ENCODE measurements at regions not wholly inside any gene's neighbourhood (a gene's known extent, or its start where the extent isn't known, plus 50 kb on each side); places are given as distances from the start of the nearest gene placed in this dataset.

DNA sequence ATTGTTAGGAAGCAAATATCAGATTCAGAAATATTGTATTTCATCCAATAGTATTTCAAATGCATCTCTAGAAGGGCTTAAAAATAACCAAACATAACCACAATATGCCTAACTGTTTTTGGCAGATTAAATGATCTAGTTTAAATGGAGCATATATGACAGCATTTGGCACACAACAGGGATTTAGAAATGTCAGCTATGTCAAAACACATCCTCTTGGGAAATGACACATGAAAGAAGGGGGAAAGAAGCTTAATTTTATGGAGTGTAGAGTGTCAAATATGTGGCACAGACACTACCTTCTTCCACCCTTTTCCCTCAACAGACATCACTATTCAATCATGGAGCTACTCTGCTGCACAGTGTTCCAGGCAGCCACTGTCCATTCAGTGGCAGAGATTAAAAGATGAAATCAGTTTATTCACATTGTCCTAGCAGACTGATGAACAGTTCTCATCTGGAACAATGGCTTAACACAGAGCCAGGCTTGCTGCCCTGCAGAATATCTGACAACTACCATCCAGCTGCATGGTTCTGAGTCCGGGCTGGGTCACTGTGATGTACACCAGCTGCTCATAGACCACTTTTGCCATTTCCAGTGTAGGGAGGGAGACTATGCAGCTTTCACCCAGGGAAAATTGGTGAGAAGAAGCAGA lies 349.8 kb downstream of the DHX35 start:
- Histone ChIP-seq H3K4me3 (ENCODE audit: low read length in 2 of 2) (no peak overlapping the region), H3K9ac (ENCODE audit: low read length in 2 of 2) (no peak overlapping the region), H3K4me1 (ENCODE audit: control insufficient read depth, insufficient read depth, low read length) (no peaks in the 10 kb centered on the region), H3K36me3 (ENCODE audit: control insufficient read depth in 2 of 2, insufficient read depth in 2 of 2, low read length in 2 of 2) (no peaks in the 10 kb centered on the region), H3K27ac (ENCODE audit: low read length) (no peak overlapping the region), H3K9me3 (ENCODE audit: control insufficient read depth in 2 of 2, low read length in 2 of 2) (peaks cover 0 to 4% of the 10 kb centered on the region in 2 donors), H3K27me3 (ENCODE audit: control insufficient read depth in 1 of 2, insufficient read depth in 2 of 2, low read length in 2 of 2) (no peaks in the 10 kb centered on the region)

DNA sequence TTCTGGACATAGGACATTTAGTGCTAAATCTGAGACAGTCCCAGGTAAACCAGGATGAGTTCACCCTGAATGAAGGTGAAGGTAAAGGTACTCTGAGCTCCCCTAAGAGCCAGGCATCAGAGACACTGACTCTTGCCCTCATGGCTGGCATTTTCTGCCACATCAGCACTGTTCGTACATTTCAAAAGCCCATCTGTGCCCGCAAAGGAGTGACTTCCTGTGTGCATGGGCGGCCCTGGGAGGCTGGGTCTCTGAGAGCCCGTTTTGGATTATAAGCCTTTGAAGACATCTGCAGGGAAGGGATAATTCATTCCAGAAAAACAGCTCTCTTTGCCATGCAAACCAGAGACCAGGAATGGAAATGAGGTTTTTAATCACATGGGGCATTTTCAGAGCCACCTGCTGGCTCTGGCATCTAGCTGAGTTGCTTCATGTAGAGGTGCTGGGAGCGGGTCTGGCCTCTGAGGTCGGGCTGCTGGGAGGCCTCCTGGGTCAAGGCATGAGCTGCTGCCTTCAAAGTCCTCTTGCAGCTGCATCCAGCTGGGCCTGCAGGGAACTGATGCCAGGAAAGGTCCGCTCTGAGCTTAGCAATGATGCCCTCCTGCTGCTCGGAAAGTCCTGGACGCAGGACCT lies 348.3 kb downstream of the DHX35 start:
- H3K4me1 ChIP-seq (ENCODE audit: control insufficient read depth, insufficient read depth, low read length), result no peaks in the 10 kb centered on the region
- no peaks in the 10 kb centered on the region for H3K27me3 ChIP-seq (ENCODE audit: control insufficient read depth in 1 of 2, insufficient read depth in 2 of 2, low read length in 2 of 2)
- H3K27ac ChIP-seq (ENCODE audit: low read length), result no peak overlapping the region
- H3K9me3 ChIP-seq (ENCODE audit: control insufficient read depth in 2 of 2, low read length in 2 of 2), result peaks cover 0 to 4% of the 10 kb centered on the region in 2 donors
- H3K4me3 ChIP-seq (ENCODE audit: low read length in 2 of 2), result no peak overlapping the region
- H3K36me3 ChIP-seq (ENCODE audit: control insufficient read depth in 2 of 2, insufficient read depth in 2 of 2, low read length in 2 of 2), result no peaks in the 10 kb centered on the region
- H3K9ac ChIP-seq (ENCODE audit: low read length in 2 of 2), result no peak overlapping the region

DNA sequence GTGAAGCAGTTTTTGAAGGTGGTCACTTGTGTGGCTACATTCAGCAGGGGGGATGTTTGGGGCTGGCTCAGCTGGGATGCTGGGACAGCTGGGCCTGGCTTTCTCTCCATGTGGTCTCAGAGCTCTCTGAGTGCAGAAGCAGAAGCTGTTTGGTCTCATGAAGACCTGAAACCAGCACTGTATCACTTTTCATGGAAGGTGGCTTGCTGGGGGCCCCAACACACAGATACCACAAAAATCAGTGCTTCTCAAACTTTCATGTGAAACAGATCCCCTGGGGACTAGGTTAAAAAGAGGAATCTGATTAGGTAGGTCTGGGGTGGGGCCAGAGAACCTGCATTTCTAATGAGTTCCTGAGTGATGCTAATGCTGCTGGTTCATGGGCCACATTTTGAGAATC lies 347.3 kb downstream of the DHX35 start:
- Histone ChIP-seq H3K9ac (ENCODE audit: low read length in 2 of 2) (no peak overlapping the region), H3K4me1 (ENCODE audit: control insufficient read depth, insufficient read depth, low read length) (no peaks in the 10 kb centered on the region), H3K36me3 (ENCODE audit: control insufficient read depth in 2 of 2, insufficient read depth in 2 of 2, low read length in 2 of 2) (no peaks in the 10 kb centered on the region), H3K9me3 (ENCODE audit: control insufficient read depth in 2 of 2, low read length in 2 of 2) (peaks cover 0 to 4% of the 10 kb centered on the region in 2 donors), H3K27ac (ENCODE audit: low read length) (no peak overlapping the region), H3K4me3 (ENCODE audit: low read length in 2 of 2) (no peak overlapping the region), H3K27me3 (ENCODE audit: control insufficient read depth in 1 of 2, insufficient read depth in 2 of 2, low read length in 2 of 2) (no peaks in the 10 kb centered on the region)

DNA sequence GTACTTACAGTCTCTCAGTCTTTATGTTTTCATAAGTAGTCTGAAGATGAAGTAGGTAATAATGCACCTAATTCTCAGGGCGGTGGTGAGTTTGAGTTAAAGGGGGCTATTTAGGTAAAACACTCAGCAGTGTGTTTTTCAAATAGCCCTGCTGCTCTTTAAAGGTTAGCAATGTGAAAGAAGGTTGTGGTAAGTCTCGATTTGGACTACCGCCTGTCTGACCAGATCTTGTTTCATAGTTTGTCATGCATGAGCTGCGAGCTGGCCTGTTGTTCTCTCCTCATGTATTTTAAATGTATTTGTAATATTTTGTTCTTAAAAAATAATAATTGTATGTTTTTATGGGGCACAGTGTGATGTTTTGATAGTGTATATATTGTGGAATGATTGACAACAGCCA lies 340.2 kb downstream of the DHX35 start:
- H3K27me3 ChIP-seq (ENCODE audit: control insufficient read depth in 1 of 2, insufficient read depth in 2 of 2, low read length in 2 of 2), result no peaks in the 10 kb centered on the region
- no peak overlapping the region for H3K4me3 ChIP-seq (ENCODE audit: low read length in 2 of 2)
- H3K4me1 ChIP-seq (ENCODE audit: control insufficient read depth, insufficient read depth, low read length), result peaks cover 2% of the 10 kb centered on the region
- no peaks in the 10 kb centered on the region for H3K9me3 ChIP-seq (ENCODE audit: control insufficient read depth in 2 of 2, low read length in 2 of 2)
- H3K36me3 ChIP-seq (ENCODE audit: control insufficient read depth in 2 of 2, insufficient read depth in 2 of 2, low read length in 2 of 2), result no peaks in the 10 kb centered on the region
- no peak overlapping the region for H3K27ac ChIP-seq (ENCODE audit: low read length)
- no peak overlapping the region for H3K9ac ChIP-seq (ENCODE audit: low read length in 2 of 2)

DNA sequence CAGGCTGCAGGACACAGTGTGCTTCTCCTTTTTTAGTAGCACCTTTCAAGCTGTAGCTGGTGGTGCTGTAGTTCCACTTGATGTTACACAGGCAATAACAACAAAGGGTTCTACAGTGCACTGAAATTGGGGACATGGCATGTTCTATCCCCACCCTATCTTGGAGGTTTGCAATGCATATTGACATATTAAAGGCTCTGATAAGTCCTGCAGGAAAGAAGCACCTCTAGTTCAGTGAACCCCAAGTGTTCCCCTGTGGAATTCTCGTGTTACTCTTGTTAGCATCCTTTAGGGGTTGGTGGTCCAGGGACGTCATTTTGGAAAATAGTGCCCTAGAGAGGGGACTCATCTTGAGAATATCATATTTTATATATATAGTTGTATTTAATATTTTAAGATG lies 337.6 kb downstream of the DHX35 start:
- Histone ChIP-seq H3K4me1 (ENCODE audit: control insufficient read depth, insufficient read depth, low read length) (peaks cover 2% of the 10 kb centered on the region), H3K36me3 (ENCODE audit: control insufficient read depth in 2 of 2, insufficient read depth in 2 of 2, low read length in 2 of 2) (no peaks in the 10 kb centered on the region), H3K27me3 (ENCODE audit: control insufficient read depth in 1 of 2, insufficient read depth in 2 of 2, low read length in 2 of 2) (no peaks in the 10 kb centered on the region), H3K9ac (ENCODE audit: low read length in 2 of 2) (no peak overlapping the region), H3K27ac (ENCODE audit: low read length) (no peak overlapping the region), H3K9me3 (ENCODE audit: control insufficient read depth in 2 of 2, low read length in 2 of 2) (no peaks in the 10 kb centered on the region), H3K4me3 (ENCODE audit: low read length in 2 of 2) (no peak overlapping the region)

DNA sequence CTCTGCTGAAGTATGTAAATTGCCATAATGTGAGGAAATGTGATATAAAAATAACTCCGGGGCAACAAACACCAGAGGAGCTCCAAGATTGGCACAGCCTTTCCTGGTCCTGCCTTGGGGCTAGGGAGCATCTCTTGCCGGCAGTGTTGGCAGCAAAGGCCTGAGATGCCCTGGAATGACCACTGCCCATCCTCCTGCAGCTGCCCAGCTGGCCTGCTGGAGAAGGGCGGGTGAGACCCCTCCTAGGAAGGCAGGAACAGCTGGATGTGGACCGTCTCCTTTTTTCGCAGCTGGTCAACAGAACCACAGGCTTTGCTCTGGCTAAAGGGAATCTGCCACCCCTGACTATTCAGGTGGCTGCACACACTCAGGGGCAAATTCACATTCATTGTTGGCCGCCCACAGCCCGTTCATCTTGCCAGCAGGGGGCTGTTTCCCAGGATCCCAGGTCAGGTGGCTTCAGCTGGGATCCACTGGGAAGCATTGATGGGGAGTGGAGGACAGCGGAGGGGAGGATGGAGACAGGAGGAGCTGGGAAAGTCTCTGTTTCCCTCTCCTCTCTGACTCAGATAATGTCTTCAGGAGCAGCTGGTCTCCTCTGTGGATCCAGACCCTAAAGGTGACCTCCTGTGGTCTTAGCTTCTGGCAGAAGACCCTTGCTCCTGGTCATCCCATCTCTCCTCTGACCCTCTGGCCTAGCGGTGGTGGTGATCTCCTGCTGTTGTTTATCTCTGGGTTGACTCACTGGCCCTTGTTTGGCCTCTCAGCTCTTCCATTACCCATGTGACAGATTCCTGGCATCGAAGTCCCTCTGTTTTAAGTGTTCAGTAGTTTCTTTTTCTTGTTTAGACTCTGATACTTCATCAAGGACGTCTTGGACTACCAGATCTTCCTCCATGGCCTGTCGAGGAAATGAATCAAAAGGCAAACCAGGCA lies 336.7 kb downstream of the DHX35 start:
- H3K27ac ChIP-seq (ENCODE audit: low read length), result no peak overlapping the region
- no peak overlapping the region for H3K9ac ChIP-seq (ENCODE audit: low read length in 2 of 2)
- H3K36me3 ChIP-seq (ENCODE audit: control insufficient read depth in 2 of 2, insufficient read depth in 2 of 2, low read length in 2 of 2), result no peaks in the 10 kb centered on the region
- H3K9me3 ChIP-seq (ENCODE audit: control insufficient read depth in 2 of 2, low read length in 2 of 2), result no peaks in the 10 kb centered on the region
- H3K4me3 ChIP-seq (ENCODE audit: low read length in 2 of 2), result no peak overlapping the region
- H3K4me1 ChIP-seq (ENCODE audit: control insufficient read depth, insufficient read depth, low read length), result peaks cover 2% of the 10 kb centered on the region
- no peaks in the 10 kb centered on the region for H3K27me3 ChIP-seq (ENCODE audit: control insufficient read depth in 1 of 2, insufficient read depth in 2 of 2, low read length in 2 of 2)

DNA sequence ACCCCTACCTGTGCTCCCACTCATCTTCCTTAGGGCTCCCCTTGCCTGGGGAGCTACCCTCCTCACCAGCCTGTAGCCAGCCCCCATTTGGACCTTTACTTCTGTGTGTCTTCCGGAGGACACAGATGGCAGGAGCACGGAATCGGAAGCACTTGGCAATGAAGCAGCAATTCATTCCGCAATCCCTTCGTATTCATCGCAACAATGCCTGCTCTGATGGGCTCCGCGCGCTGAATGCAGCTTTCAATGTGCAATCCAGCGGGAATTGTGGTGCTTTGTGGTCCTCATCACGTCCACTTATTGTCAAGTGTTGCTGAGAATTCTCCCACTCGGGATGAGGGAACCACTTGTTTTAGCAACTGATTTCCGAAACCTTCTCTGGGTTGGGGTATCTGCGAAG lies 336.0 kb downstream of the DHX35 start:
- Histone ChIP-seq H3K27ac (ENCODE audit: low read length) (no peak overlapping the region), H3K4me1 (ENCODE audit: control insufficient read depth, insufficient read depth, low read length) (peaks cover 2% of the 10 kb centered on the region), H3K27me3 (ENCODE audit: control insufficient read depth in 1 of 2, insufficient read depth in 2 of 2, low read length in 2 of 2) (no peaks in the 10 kb centered on the region), H3K9ac (ENCODE audit: low read length in 2 of 2) (no peak overlapping the region), H3K9me3 (ENCODE audit: control insufficient read depth in 2 of 2, low read length in 2 of 2) (no peaks in the 10 kb centered on the region), H3K4me3 (ENCODE audit: low read length in 2 of 2) (no peak overlapping the region), H3K36me3 (ENCODE audit: control insufficient read depth in 2 of 2, insufficient read depth in 2 of 2, low read length in 2 of 2) (no peaks in the 10 kb centered on the region)

DNA sequence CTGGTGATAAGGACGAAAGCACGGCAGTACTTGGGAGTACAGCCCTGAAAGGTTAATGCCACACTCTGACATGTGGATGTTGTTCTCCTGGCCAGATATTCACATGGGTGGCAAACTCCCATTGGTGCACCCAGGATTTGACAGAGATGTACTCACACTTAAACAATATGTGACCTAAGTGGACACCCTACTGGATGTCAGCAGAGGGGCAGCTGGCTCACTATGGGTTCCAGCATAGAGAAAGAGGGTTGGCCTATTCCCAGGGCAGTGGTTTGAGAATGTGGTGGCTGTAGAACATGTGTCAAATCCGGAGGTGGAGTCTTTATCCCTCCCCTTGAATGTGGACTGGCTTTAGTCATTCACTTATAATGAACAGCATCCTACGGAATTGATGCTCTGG lies 333.2 kb downstream of the DHX35 start:
- Histone ChIP-seq H3K4me3 (ENCODE audit: low read length in 2 of 2) (no peak overlapping the region), H3K27me3 (ENCODE audit: control insufficient read depth in 1 of 2, insufficient read depth in 2 of 2, low read length in 2 of 2) (no peaks in the 10 kb centered on the region)

DNA sequence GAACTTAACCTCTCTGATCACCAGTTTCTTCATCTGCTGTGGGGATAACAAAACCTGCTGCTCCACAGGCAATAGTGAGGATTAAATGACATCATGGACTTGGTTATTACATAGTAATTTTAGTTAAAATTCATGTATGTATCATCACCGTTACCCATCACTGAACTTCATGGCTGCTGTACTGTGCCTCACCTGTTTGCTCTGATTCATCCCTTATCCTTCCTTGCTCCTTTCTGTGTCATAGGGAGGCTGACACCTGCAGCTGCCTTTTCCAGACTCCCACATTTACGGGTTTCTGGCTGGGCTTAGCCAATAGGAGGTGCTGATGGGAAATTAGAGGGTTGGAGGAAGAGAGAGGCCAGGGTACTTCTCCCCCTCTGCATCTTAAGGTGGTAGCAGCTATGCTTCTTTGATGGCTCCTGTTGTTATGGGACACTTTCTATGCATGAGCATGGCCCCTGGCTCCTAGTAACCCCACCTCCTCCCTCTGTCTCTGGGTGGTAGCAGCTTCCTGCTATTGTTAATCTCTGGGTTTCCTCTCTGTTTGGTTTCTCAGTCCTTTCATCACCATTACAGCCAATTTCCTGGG lies 332.1 kb downstream of the DHX35 start:
- Histone ChIP-seq H3K4me1 (ENCODE audit: control insufficient read depth, insufficient read depth, low read length) (peaks cover 2% of the 10 kb centered on the region), H3K27ac (ENCODE audit: low read length) (no peak overlapping the region), H3K9ac (ENCODE audit: low read length in 2 of 2) (no peak overlapping the region), H3K36me3 (ENCODE audit: control insufficient read depth in 2 of 2, insufficient read depth in 2 of 2, low read length in 2 of 2) (no peaks in the 10 kb centered on the region), H3K4me3 (ENCODE audit: low read length in 2 of 2) (no peak overlapping the region), H3K9me3 (ENCODE audit: control insufficient read depth in 2 of 2, low read length in 2 of 2) (no peaks in the 10 kb centered on the region), H3K27me3 (ENCODE audit: control insufficient read depth in 1 of 2, insufficient read depth in 2 of 2, low read length in 2 of 2) (no peaks in the 10 kb centered on the region)

More for the DNA sequence above, 333.2 kb downstream of the DHX35 start:
- H3K27ac ChIP-seq (ENCODE audit: low read length), result no peak overlapping the region
- H3K9ac ChIP-seq (ENCODE audit: low read length in 2 of 2), result no peak overlapping the region
- H3K36me3 ChIP-seq (ENCODE audit: control insufficient read depth in 2 of 2, insufficient read depth in 2 of 2, low read length in 2 of 2), result no peaks in the 10 kb centered on the region
- H3K4me1 ChIP-seq (ENCODE audit: control insufficient read depth, insufficient read depth, low read length), result peaks cover 2% of the 10 kb centered on the region
- no peaks in the 10 kb centered on the region for H3K9me3 ChIP-seq (ENCODE audit: control insufficient read depth in 2 of 2, low read length in 2 of 2)

DNA sequence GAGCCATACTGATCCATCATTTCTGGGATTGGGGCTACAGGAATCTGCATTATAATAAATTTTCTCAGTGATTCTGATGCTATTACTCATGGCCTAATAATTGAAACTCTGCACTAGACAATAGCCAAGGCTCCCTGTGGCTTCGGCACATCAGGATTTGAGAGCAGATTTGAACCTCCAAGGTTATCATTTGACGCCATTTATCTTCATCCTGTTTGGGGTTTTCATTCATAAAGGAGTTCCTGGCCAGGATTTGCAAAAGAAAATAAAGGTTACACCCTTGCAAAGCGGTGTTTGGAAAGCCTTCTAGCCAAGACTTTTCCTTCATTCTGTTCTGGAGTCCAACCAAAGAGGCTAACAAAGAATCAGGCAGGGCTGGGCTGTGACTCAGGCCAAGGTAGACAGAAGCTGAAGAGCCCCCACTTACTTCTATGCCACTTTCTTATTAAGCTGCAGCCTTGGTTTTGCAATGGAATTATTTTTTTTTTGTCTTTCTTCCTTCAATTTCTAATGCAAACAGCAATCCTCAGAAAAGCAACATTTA lies 330.1 kb downstream of the DHX35 start:
- no peak overlapping the region for H3K4me3 ChIP-seq (ENCODE audit: low read length in 2 of 2)
- no peaks in the 10 kb centered on the region for H3K4me1 ChIP-seq (ENCODE audit: control insufficient read depth, insufficient read depth, low read length)
- H3K9me3 ChIP-seq (ENCODE audit: control insufficient read depth in 2 of 2, low read length in 2 of 2), result no peaks in the 10 kb centered on the region
- H3K27me3 ChIP-seq (ENCODE audit: control insufficient read depth in 1 of 2, insufficient read depth in 2 of 2, low read length in 2 of 2), result no peaks in the 10 kb centered on the region
- H3K9ac ChIP-seq (ENCODE audit: low read length in 2 of 2), result no peak overlapping the region
- H3K27ac ChIP-seq (ENCODE audit: low read length), result no peak overlapping the region
- H3K36me3 ChIP-seq (ENCODE audit: control insufficient read depth in 2 of 2, insufficient read depth in 2 of 2, low read length in 2 of 2), result no peaks in the 10 kb centered on the region
